OCI-LY7 (cell line): ENCODE measurements at regions not wholly inside any gene's neighbourhood (a gene's known extent, or its start where the extent isn't known, plus 50 kb on each side); places are given as distances from the start of the nearest gene placed in this dataset.

Source experiments
- BruUV-seq: library from RNA; stranded (reverse); fragments of 400-500 nt; replicated peaks from 2 replicates; lab custom pipeline; 2021; lab: Mats Ljungman, UMichigan
- CTCF ChIA-PET: fragments of 300-600 bp; sonication (Branson Sonifier 250); formaldehyde crosslinking; loops from one replicate; lab custom pipeline; 2022; ENCODE audit warnings: antibody characterized with exemption; ENCODE audit not compliant: unreplicated experiment; lab: Charles Lee
- POLR2A ChIA-PET: fragments of 300-600 bp; sonication (Branson Sonifier 250); formaldehyde crosslinking; loops from one replicate; lab custom pipeline; 2022; ENCODE audit warnings: antibody characterized with exemption; lab: Charles Lee
- DNase-seq: peaks from one replicate; pipeline ENCODE4 v3.0.0-alpha.2; 2015; ENCODE audit warnings: low spot score
- H2AFZ ChIP-seq: fragments of 200-600 bp; sonication (generic), shearing (Covaris generic); 2 replicates; pipeline ENCODE4 v1.6.1; 2014; ENCODE audit warnings: mild to moderate bottlenecking, antibody characterized with exemption, low read length, moderate library complexity
- H3K27ac ChIP-seq: fragments of 200-600 bp; sonication (generic); 2 replicates; pipeline ENCODE4 v1.5.1; 2014; ENCODE audit warnings: mixed run types, low read depth, mild to moderate bottlenecking, moderate library complexity, low read length, inconsistent platforms; ENCODE audit not compliant: poor library complexity, severe bottlenecking
- H3K36me3 ChIP-seq: fragments of 200-600 bp; sonication (generic); 2 replicates; pipeline ENCODE4 v1.6.1; 2014; ENCODE audit warnings: mild to moderate bottlenecking, antibody characterized with exemption, low read length, moderate library complexity, mixed read lengths; ENCODE audit not compliant: insufficient read depth
- H3K4me1 ChIP-seq: fragments of 200-600 bp; sonication (generic); 2 replicates; pipeline ENCODE4 v1.5.1; 2014; ENCODE audit warnings: mild to moderate bottlenecking, low read length; ENCODE audit not compliant: insufficient read depth, poor library complexity, severe bottlenecking
- H3K4me2 ChIP-seq: fragments of 200-600 bp; sonication (generic); 2 replicates; pipeline ENCODE4 v1.6.1; 2014; ENCODE audit warnings: mild to moderate bottlenecking, low read length
- H3K4me3 ChIP-seq: fragments of 200-600 bp; sonication (generic); 2 replicates; pipeline ENCODE4 v1.5.1; 2014; ENCODE audit warnings: mild to moderate bottlenecking, low read depth, low read length; ENCODE audit not compliant: poor library complexity, severe bottlenecking
- H3K79me2 ChIP-seq: fragments of 200-600 bp; sonication (generic); 2 replicates; pipeline ENCODE4 v1.6.1; 2016; ENCODE audit warnings: low read depth, mild to moderate bottlenecking, low read length, moderate library complexity, mixed read lengths; ENCODE audit not compliant: insufficient read depth
- H3K9me2 ChIP-seq: fragments of 200-600 bp; sonication (generic); 2 replicates; pipeline ENCODE4 v1.6.1; 2016; ENCODE audit warnings: mild to moderate bottlenecking, low read length, mixed read lengths; ENCODE audit not compliant: insufficient read depth
- H3K9me3 ChIP-seq: fragments of 200-600 bp; sonication (generic); 2 replicates; pipeline ENCODE4 v1.6.1; 2014; ENCODE audit warnings: mild to moderate bottlenecking, mixed run types, low read length, mixed read lengths
- H4K20me1 ChIP-seq: fragments of 200-600 bp; sonication (generic); 2 replicates; pipeline ENCODE4 v1.6.1; 2014; ENCODE audit warnings: mild to moderate bottlenecking, antibody characterized with exemption, low read length, moderate library complexity, mixed read lengths; ENCODE audit not compliant: insufficient read depth
- EZH2phosphoT487 ChIP-seq: fragments of 200-600 bp; sonication (generic); IDR thresholded peaks from 2 replicates; pipeline ENCODE4 v1.6.1; 2018; ENCODE audit warnings: low read depth, borderline replicate concordance, mild to moderate bottlenecking, mixed run types, antibody characterized with exemption, low read length, moderate library complexity, mixed read lengths
- intact Hi-C: fragments of 100-400 bp; cut with micrococcal nuclease; formaldehyde crosslinking; loops from one replicate; pipeline ENCODE4 v1.10.0; 2022; ENCODE audit not compliant: unreplicated experiment
- TF ChIP-seq, protein P1 (sequence below): fragments of 200-600 bp; sonication (generic); conservative IDR thresholded peaks from 2 replicates; pipeline ENCODE4 v1.5.1; 2014; ENCODE audit warnings: mild to moderate bottlenecking, antibody characterized with exemption, low read length, moderate library complexity, mixed read lengths

DNA sequence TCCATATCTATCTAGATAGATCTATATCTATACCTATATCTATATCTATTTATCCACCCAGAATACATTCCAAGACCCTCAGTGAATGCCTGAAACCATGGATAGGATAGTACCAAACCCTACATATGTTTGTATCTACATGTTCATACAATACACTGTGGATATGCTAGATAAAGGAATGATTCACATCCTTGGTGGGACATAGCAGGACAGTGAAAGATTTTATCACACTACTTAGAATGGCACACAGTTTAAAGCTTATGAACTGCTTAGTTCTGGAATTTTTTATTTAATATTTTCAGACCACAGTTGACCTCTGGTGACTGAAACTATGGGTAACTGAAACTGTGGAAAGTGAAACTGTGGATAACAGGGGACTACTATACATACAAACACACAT is 198.8 kb upstream of the TTC14 start:
- H3K27ac ChIP-seq: no peak overlapping the region
- H4K20me1 ChIP-seq: no peaks in the 10 kb centered on the region
- no peaks in the 10 kb centered on the region for H3K4me1 ChIP-seq
- H3K9me2 ChIP-seq: no peaks in the 10 kb centered on the region
- ChIA-PET POLR2A (no interaction called here), CTCF (no interaction called here)
- no peaks in the 10 kb centered on the region for H3K79me2 ChIP-seq
- TF ChIP-seq EZH2phosphoT487: no peak
- TF ChIP-seq, protein P1, sequence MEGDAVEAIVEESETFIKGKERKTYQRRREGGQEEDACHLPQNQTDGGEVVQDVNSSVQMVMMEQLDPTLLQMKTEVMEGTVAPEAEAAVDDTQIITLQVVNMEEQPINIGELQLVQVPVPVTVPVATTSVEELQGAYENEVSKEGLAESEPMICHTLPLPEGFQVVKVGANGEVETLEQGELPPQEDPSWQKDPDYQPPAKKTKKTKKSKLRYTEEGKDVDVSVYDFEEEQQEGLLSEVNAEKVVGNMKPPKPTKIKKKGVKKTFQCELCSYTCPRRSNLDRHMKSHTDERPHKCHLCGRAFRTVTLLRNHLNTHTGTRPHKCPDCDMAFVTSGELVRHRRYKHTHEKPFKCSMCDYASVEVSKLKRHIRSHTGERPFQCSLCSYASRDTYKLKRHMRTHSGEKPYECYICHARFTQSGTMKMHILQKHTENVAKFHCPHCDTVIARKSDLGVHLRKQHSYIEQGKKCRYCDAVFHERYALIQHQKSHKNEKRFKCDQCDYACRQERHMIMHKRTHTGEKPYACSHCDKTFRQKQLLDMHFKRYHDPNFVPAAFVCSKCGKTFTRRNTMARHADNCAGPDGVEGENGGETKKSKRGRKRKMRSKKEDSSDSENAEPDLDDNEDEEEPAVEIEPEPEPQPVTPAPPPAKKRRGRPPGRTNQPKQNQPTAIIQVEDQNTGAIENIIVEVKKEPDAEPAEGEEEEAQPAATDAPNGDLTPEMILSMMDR: no peak
- H3K4me3 ChIP-seq: no peak overlapping the region
- no peak overlapping the region for H2AFZ ChIP-seq
- no peaks in the 10 kb centered on the region for H3K36me3 ChIP-seq
- intact Hi-C loops: no loop called here
- H3K4me2 ChIP-seq: no peak overlapping the region
- DNase-seq: no peak
- no TSS peak for BruUV-seq
- no peaks in the 10 kb centered on the region for H3K9me3 ChIP-seq

DNA sequence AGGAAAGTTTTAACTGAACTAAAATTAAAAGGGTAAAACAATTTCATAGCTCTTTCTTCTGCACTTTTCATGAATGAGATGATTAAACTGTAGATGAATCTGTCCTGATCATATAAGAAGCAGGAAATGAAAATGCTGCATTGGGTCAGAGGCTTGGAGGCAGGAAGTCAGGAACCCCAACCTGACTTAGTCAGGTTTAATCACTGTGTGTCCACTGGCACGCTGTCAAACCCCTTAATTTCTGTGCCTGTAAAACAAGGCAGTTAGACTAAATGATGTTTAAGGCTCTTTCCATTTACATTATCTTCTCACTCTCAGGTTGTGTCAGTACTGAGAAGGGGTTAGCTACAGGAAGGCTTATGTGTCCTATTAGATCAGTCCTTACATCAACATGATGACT is 193.3 kb upstream of the TTC14 start:
- Histone ChIP-seq H3K4me1 (no peaks in the 10 kb centered on the region), H3K36me3 (no peaks in the 10 kb centered on the region), H3K9me3 (no peaks in the 10 kb centered on the region), H3K79me2 (no peaks in the 10 kb centered on the region), H3K4me3 (no peak overlapping the region), H3K9me2 (no peaks in the 10 kb centered on the region), H3K27ac (no peak overlapping the region), H2AFZ (no peak overlapping the region), H3K4me2 (no peak overlapping the region), H4K20me1 (no peaks in the 10 kb centered on the region)
- ChIA-PET POLR2A (interaction anchor here (0.9 kb wide), 2 partner anchors 98 to 1210 kb away, joined by 3 to 4 read pairs; no protein-coding TSS in a partner anchor), CTCF (no interaction called here)
- BruUV-seq: no TSS peak
- TF ChIP-seq, protein P1: no peak
- no peak for TF ChIP-seq EZH2phosphoT487
- intact Hi-C loops: no loop called here
- DNase-seq: no peak

DNA sequence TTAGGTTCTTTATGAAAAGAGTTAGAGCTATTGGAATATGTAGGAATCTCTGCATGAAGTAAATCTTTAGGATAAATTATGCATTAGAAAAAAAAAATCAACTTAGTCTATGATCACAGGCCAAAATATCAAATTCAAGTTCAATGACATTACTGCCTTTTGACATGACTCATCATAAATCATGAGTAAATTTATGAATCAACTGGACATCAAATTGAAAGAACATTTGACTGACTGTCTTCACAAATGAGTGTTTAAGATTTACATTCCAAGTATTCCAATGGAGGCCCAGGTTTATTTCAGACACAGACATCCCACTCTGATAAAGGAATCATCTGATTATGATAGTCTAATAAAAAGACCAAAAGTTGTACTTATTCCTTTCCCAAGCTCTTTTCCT is 192.8 kb upstream of the TTC14 start:
- no peaks in the 10 kb centered on the region for H3K4me1 ChIP-seq
- no peak overlapping the region for H2AFZ ChIP-seq
- TF ChIP-seq, protein P1: no peak
- no peak for TF ChIP-seq EZH2phosphoT487
- H4K20me1 ChIP-seq: no peaks in the 10 kb centered on the region
- no peak overlapping the region for H3K4me3 ChIP-seq
- H3K36me3 ChIP-seq: no peaks in the 10 kb centered on the region
- no peaks in the 10 kb centered on the region for H3K9me2 ChIP-seq
- H3K9me3 ChIP-seq: no peaks in the 10 kb centered on the region
- ChIA-PET POLR2A (no interaction called here), CTCF (no interaction called here)
- intact Hi-C loops: no loop called here
- H3K79me2 ChIP-seq: no peaks in the 10 kb centered on the region
- H3K4me2 ChIP-seq: no peak overlapping the region
- H3K27ac ChIP-seq: no peak overlapping the region
- DNase-seq: no peak
- no TSS peak for BruUV-seq
